ENCODE measurements at regions not wholly inside any gene's neighbourhood (a gene's known extent, or its start where the extent isn't known, plus 50 kb on each side); places are given as distances from the start of the nearest gene placed in this dataset.

GRCh38 chr18:56221195-56222065, 417.0 kb downstream of the TXNL1 start:
- no peak for TF ChIP-seq GATA2 (IDR thresholded peaks at IDR 0.05; ENCODE audit: low read depth, low read length)
- TF ChIP-seq GATA3 (IDR thresholded peaks at IDR 0.05; ENCODE audit: low read depth, low read length): no peak

- TF ChIP-seq GATA3 (IDR thresholded peaks at IDR 0.05; ENCODE audit: low read depth, low read length): no peak
- TF ChIP-seq GATA2 (IDR thresholded peaks at IDR 0.05; ENCODE audit: low read depth, low read length): no peak
Measured at GRCh38 chr18:56217406-56217805, 421.0 kb downstream of the TXNL1 start.

- TF ChIP-seq GATA3 (IDR thresholded peaks at IDR 0.05; ENCODE audit: low read depth, low read length): no peak
- peak; percentile 68 for TF ChIP-seq GATA2 (IDR thresholded peaks at IDR 0.05; ENCODE audit: low read depth, low read length)
Measured at GRCh38 chr18:56214706-56215105, 423.7 kb downstream of the TXNL1 start.

GRCh38 chr18:56210520-56210919, 427.9 kb downstream of the TXNL1 start:
- no peak for TF ChIP-seq GATA3 (IDR thresholded peaks at IDR 0.05; ENCODE audit: low read depth, low read length)

GRCh38 chr18:56207989-56208388, 430.4 kb downstream of the TXNL1 start:
- no peak for TF ChIP-seq GATA3 (IDR thresholded peaks at IDR 0.05; ENCODE audit: low read depth, low read length)
- no peak for TF ChIP-seq GATA2 (IDR thresholded peaks at IDR 0.05; ENCODE audit: low read depth, low read length)

GRCh38 chr18:56204052-56204451, 434.3 kb downstream of the TXNL1 start:
- TF ChIP-seq GATA2 (IDR thresholded peaks at IDR 0.05; ENCODE audit: low read depth, low read length) (no peak), GATA3 (IDR thresholded peaks at IDR 0.05; ENCODE audit: low read depth, low read length) (no peak)

- TF ChIP-seq GATA2 (IDR thresholded peaks at IDR 0.05; ENCODE audit: low read depth, low read length) (no peak), GATA3 (IDR thresholded peaks at IDR 0.05; ENCODE audit: low read depth, low read length) (no peak)
Measured at GRCh38 chr18:56202678-56203077, 435.7 kb downstream of the TXNL1 start.

GRCh38 chr18:56200381-56200911, 437.9 kb downstream of the TXNL1 start:
- TF ChIP-seq GATA3 (IDR thresholded peaks at IDR 0.05; ENCODE audit: low read depth, low read length) (no peak), GATA2 (IDR thresholded peaks at IDR 0.05; ENCODE audit: low read depth, low read length) (no peak)

GRCh38 chr18:56199580-56200330, 438.6 kb downstream of the TXNL1 start:
- TF ChIP-seq GATA2 (IDR thresholded peaks at IDR 0.05; ENCODE audit: low read depth, low read length) (no peak), GATA3 (IDR thresholded peaks at IDR 0.05; ENCODE audit: low read depth, low read length) (no peak)

GRCh38 chr18:56197241-56197859, 441.0 kb downstream of the TXNL1 start:
- TF ChIP-seq GATA2 (IDR thresholded peaks at IDR 0.05; ENCODE audit: low read depth, low read length) (no peak), GATA3 (IDR thresholded peaks at IDR 0.05; ENCODE audit: low read depth, low read length) (no peak)

- TF ChIP-seq GATA2 (IDR thresholded peaks at IDR 0.05; ENCODE audit: low read depth, low read length) (no peak), GATA3 (IDR thresholded peaks at IDR 0.05; ENCODE audit: low read depth, low read length) (no peak)
Measured at GRCh38 chr18:56196495-56197225, 441.7 kb downstream of the TXNL1 start.

- TF ChIP-seq GATA3 (IDR thresholded peaks at IDR 0.05; ENCODE audit: low read depth, low read length) (no peak), GATA2 (IDR thresholded peaks at IDR 0.05; ENCODE audit: low read depth, low read length) (no peak)
Measured at GRCh38 chr18:56191334-56191733, 447.1 kb downstream of the TXNL1 start.

- TF ChIP-seq GATA3 (IDR thresholded peaks at IDR 0.05; ENCODE audit: low read depth, low read length): no peak
- TF ChIP-seq GATA2 (IDR thresholded peaks at IDR 0.05; ENCODE audit: low read depth, low read length): no peak
Measured at GRCh38 chr18:56189615-56190014, 448.8 kb downstream of the TXNL1 start.

Measured in SH-SY5Y (cell line).